OCI-LY1 (cell line): ENCODE measurements at regions not wholly inside any gene's neighbourhood (a gene's known extent, or its start where the extent isn't known, plus 50 kb on each side); places are given as distances from the start of the nearest gene placed in this dataset.

Experiments used
- EZH2 ChIP-seq: fragments of 200-600 bp; sonication (generic), shearing (Covaris generic); IDR thresholded peaks from 2 replicates; pipeline ENCODE4 v1.8.0; 2017; ENCODE audit warnings: borderline replicate concordance, mixed run types, mild to moderate bottlenecking, antibody characterized with exemption, low read length, moderate library complexity, mixed read lengths
- TF ChIP-seq, protein P1 (sequence below): fragments of 200-600 bp; sonication (generic), shearing (Covaris generic); IDR thresholded peaks from 2 replicates; pipeline ENCODE4 v1.5.1; 2017; ENCODE audit warnings: mild to moderate bottlenecking, antibody characterized with exemption, low read length, moderate library complexity, mixed read lengths

DNA sequence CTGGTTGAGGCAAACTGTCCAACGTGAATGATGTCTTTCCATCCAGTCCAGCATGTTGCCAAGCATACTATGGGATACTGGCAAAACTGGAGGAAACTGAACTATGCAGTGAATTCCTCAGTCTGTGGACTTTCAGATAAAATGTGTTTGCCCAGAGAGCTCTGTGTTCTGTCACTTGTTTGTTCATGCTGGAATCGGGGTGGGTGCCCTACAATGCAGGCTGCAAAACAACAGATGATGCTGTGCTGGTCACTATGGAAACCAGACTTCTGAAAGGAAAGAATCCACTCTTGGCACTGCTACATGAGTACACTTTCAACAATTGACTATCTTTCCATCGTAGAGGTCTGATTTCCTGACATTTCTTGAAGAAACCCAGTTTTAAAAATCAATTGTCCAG is 272.5 kb upstream of the ARHGEF26 start:
- TF ChIP-seq, protein P1, sequence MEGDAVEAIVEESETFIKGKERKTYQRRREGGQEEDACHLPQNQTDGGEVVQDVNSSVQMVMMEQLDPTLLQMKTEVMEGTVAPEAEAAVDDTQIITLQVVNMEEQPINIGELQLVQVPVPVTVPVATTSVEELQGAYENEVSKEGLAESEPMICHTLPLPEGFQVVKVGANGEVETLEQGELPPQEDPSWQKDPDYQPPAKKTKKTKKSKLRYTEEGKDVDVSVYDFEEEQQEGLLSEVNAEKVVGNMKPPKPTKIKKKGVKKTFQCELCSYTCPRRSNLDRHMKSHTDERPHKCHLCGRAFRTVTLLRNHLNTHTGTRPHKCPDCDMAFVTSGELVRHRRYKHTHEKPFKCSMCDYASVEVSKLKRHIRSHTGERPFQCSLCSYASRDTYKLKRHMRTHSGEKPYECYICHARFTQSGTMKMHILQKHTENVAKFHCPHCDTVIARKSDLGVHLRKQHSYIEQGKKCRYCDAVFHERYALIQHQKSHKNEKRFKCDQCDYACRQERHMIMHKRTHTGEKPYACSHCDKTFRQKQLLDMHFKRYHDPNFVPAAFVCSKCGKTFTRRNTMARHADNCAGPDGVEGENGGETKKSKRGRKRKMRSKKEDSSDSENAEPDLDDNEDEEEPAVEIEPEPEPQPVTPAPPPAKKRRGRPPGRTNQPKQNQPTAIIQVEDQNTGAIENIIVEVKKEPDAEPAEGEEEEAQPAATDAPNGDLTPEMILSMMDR = no peak
- no peak for TF ChIP-seq EZH2
